Upper lobe of left lung (tissue), 4 donors: ENCODE measurements at regions not wholly inside any gene's neighbourhood (a gene's known extent, or its start where the extent isn't known, plus 50 kb on each side); places are given as distances from the start of the nearest gene placed in this dataset.

Experiments used
- EP300 ChIP-seq, 4 donors: sonication (generic); formaldehyde crosslinking; IDR thresholded peaks; one replicate each; pipeline ENCODE4 v1.5.1; 2017; ENCODE audit warnings: antibody characterized with exemption in 4 of 4, control low read depth in 2 of 4
- POLR2A ChIP-seq, 4 donors: fragments of 450-650 bp; IDR thresholded peaks; one replicate each; pipeline ENCODE4 v1.5.1; 2016 to 2017; ENCODE audit warnings: antibody characterized with exemption in 4 of 4, mild to moderate bottlenecking in 2 of 4
- POLR2AphosphoS5 ChIP-seq, 2 donors: sonication (generic); formaldehyde crosslinking; IDR thresholded peaks; one replicate each; pipeline ENCODE4 v1.5.1; 2017; ENCODE audit warnings: antibody characterized with exemption in 2 of 2
- TF ChIP-seq, protein P1 (sequence below), 6 experiments: fragments of 450-650 bp in 4 of 6; fragments of 200-600 bp in 2 of 6; sonication (generic) in 2 of 6; IDR thresholded peaks; one replicate each; pipeline ENCODE4 v1.5.1; 2016 to 2019; ENCODE audit warnings: antibody characterized with exemption in 6 of 6

- TF ChIP-seq POLR2A (IDR thresholded peaks at IDR 0.05) (no peak), EP300 (IDR thresholded peaks at IDR 0.05) (no peak), POLR2AphosphoS5 (IDR thresholded peaks at IDR 0.05) (no peak)
- TF ChIP-seq, protein P1, sequence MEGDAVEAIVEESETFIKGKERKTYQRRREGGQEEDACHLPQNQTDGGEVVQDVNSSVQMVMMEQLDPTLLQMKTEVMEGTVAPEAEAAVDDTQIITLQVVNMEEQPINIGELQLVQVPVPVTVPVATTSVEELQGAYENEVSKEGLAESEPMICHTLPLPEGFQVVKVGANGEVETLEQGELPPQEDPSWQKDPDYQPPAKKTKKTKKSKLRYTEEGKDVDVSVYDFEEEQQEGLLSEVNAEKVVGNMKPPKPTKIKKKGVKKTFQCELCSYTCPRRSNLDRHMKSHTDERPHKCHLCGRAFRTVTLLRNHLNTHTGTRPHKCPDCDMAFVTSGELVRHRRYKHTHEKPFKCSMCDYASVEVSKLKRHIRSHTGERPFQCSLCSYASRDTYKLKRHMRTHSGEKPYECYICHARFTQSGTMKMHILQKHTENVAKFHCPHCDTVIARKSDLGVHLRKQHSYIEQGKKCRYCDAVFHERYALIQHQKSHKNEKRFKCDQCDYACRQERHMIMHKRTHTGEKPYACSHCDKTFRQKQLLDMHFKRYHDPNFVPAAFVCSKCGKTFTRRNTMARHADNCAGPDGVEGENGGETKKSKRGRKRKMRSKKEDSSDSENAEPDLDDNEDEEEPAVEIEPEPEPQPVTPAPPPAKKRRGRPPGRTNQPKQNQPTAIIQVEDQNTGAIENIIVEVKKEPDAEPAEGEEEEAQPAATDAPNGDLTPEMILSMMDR (IDR thresholded peaks at IDR 0.05), result no peak
Measured at GRCh38 chr7:106402898-106403297, 118.1 kb upstream of the NAMPT start.
